ENCODE measurements at regions not wholly inside any gene's neighbourhood (a gene's known extent, or its start where the extent isn't known, plus 50 kb on each side); places are given as distances from the start of the nearest gene placed in this dataset.
A peak's percentile ranks its signal among the peaks of the same experiment; 100 is the strongest.
"Not testable (repeated sequence)": the region's sequence is repeated elsewhere in the genome, so short reads cannot be mapped to it uniquely, and the experiment has no call there.

GRCh38 chr16:33128982-33129634 is 64.9 kb upstream of the TP53TG3C start:
- H3K4me3 Mint-ChIP-seq; DNase-seq; H3K9me3 Mint-ChIP-seq (ENCODE audit: low read depth); H3K36me3 Mint-ChIP-seq (ENCODE audit: low read depth); H3K4me1 Mint-ChIP-seq; H3K27me3 Mint-ChIP-seq; intact Hi-C loops (cut with DNase I, micrococcal nuclease); POLR2A ChIA-PET; H3K27ac Mint-ChIP-seq; CTCF ChIA-PET: not testable (repeated sequence)
- ATAC-seq = peak; percentile 80
